ENCODE measurements at regions not wholly inside any gene's neighbourhood (a gene's known extent, or its start where the extent isn't known, plus 50 kb on each side); places are given as distances from the start of the nearest gene placed in this dataset.
A peak's percentile ranks its signal among the peaks of the same experiment; 100 is the strongest.

- TF ChIP-seq CTCF (conservative IDR thresholded peaks at IDR 0.05 in 1 of 2, IDR thresholded peaks at IDR 0.05 in 1 of 2; ENCODE audit: extremely low read depth in 1 of 2, insufficient read depth in 1 of 2, low read depth in 1 of 2, low read length in 2 of 2) (peak in 1 of 2 donors; percentile 22), EZH2 (IDR thresholded peaks at IDR 0.05; ENCODE audit: borderline replicate concordance, low read length) (no peak)
Observed at GRCh38 chr15:85318048-85318731, 62.2 kb upstream of the AKAP13 start.
